K562 (cell line): ENCODE measurements at regions not wholly inside any gene's neighbourhood (a gene's known extent, or its start where the extent isn't known, plus 50 kb on each side); places are given as distances from the start of the nearest gene placed in this dataset.

Source experiments
- ATAC-seq: fragments of 200-7000 bp; cut with Tn5 transposase; 3 replicates; pipeline ENCODE4 v1.9.1; 2020; ENCODE audit warnings: moderate library complexity
- BruUV-seq: library from RNA; stranded (reverse); fragments of 400-500 nt; replicated peaks from 2 replicates; lab custom pipeline; 2021; lab: Mats Ljungman, UMichigan
- CTCF ChIA-PET: fragments of 300-600 bp; formaldehyde crosslinking; extraction: SDS; loops from one replicate; lab custom pipeline; 2021; ENCODE audit warnings: low intra/inter-chr PET ratio; lab: Yijun Ruan, JAX
- POLR2A ChIA-PET: fragments of 300-600, 350-650 bp; sonication (Branson Sonifier 250); formaldehyde crosslinking; extraction: SDS; loops from one replicate; lab custom pipeline; 2021; ENCODE audit warnings: antibody characterized with exemption, inconsistent platforms; lab: Yijun Ruan, JAX
- DNase-seq, 4 experiments: peaks; one replicate each; pipeline versions ENCODE4 v3.0.0 to v3.0.0-alpha.2; 2011 to 2018; ENCODE audit warnings: low spot score in 3 of 4, mixed read lengths in 3 of 4; ENCODE audit errors: extremely low read depth in 1 of 4
- FAIRE-seq: peaks from 2 replicates; lab custom pipeline; 2011; peaks lifted over from hg19 to GRCh38; lab: Jason Lieb, UNC
- H2AFZ ChIP-seq: 2 replicates; pipeline ENCODE4 v1.6.0; 2011; ENCODE audit warnings: low read depth, low read length, control low read depth, inconsistent platforms
- H3K27ac ChIP-seq: fragments of 200-600 bp; 3 replicates; pipeline ENCODE4 v1.8.0; 2011; ENCODE audit warnings: low read depth, mild to moderate bottlenecking, control low read depth, inconsistent platforms, low read length, moderate library complexity, mixed read lengths; ENCODE audit errors: extremely low read depth
- H3K27me3 ChIP-seq, 2 experiments: fragments of 300-600 bp in 1 of 2; 2 replicates in 1 of 2; 3 replicates in 1 of 2; pipeline versions ENCODE4 v1.6.0 to v1.8.0; 2011; ENCODE audit warnings: inconsistent platforms in 2 of 2, low read length in 2 of 2, mild to moderate bottlenecking in 1 of 2, mixed read lengths in 1 of 2, moderate library complexity in 1 of 2; ENCODE audit not compliant: control insufficient read depth in 2 of 2, insufficient read depth in 2 of 2
- H3K36me3 ChIP-seq: fragments of 300-600 bp; 3 replicates; pipeline ENCODE4 v1.8.0; 2011; ENCODE audit warnings: mild to moderate bottlenecking, low read length, inconsistent platforms; ENCODE audit not compliant: control insufficient read depth, insufficient read depth
- H3K4me1 ChIP-seq, 2 experiments: fragments of 200-600 bp in 1 of 2; replicated peaks in 1 of 2; 2 replicates in 1 of 2; 3 replicates in 1 of 2; pipeline versions ENCODE4 v1.5.1 to v1.8.0; 2011; ENCODE audit warnings: inconsistent platforms in 2 of 2, low read length in 2 of 2, mild to moderate bottlenecking in 1 of 2, mixed read lengths in 1 of 2, moderate library complexity in 1 of 2; ENCODE audit not compliant: control insufficient read depth in 2 of 2, insufficient read depth in 2 of 2
- H3K4me2 ChIP-seq: 2 replicates; pipeline ENCODE4 v1.6.1; 2011; ENCODE audit warnings: low read length, control low read depth, inconsistent platforms, mixed read lengths; ENCODE audit not compliant: insufficient read depth
- H3K4me3 ChIP-seq: fragments of 200-600 bp; sonication (generic), shearing (Covaris generic); 2 replicates; pipeline ENCODE4 v1.5.1; 2016; ENCODE audit warnings: control low read depth, inconsistent platforms
- H3K79me2 ChIP-seq: fragments of 200-600 bp; 3 replicates; pipeline ENCODE4 v1.8.0; 2011; ENCODE audit warnings: low read length, inconsistent platforms; ENCODE audit not compliant: control insufficient read depth, insufficient read depth
- H3K9ac ChIP-seq, 2 experiments: 2 replicates each; pipeline versions ENCODE4 v1.6.0 to v1.6.1; 2011; ENCODE audit warnings: low read depth in 2 of 2, low read length in 2 of 2, control low read depth in 1 of 2, inconsistent platforms in 1 of 2, mild to moderate bottlenecking in 1 of 2, mixed read lengths in 1 of 2; ENCODE audit not compliant: insufficient read depth in 1 of 2
- H3K9me1 ChIP-seq: one replicate; pipeline ENCODE4 v1.6.0; 2011; ENCODE audit warnings: inconsistent platforms, mild to moderate bottlenecking, low read length, moderate library complexity; ENCODE audit not compliant: control insufficient read depth, insufficient read depth
- H3K9me3 ChIP-seq: replicated peaks from 2 replicates; pipeline ENCODE4 v1.5.1; 2011; ENCODE audit warnings: low read depth, low read length, inconsistent platforms; ENCODE audit not compliant: control insufficient read depth, insufficient read depth
- H4K20me1 ChIP-seq: replicated peaks from 2 replicates; pipeline ENCODE4 v1.6.1; 2011; ENCODE audit warnings: low read length, inconsistent platforms, mixed read lengths; ENCODE audit not compliant: control insufficient read depth, insufficient read depth
- FOSL1 ChIP-seq: fragments of 200-800 bp; sonication (Bioruptor generic); conservative IDR thresholded peaks from 2 replicates; pipeline ENCODE4 v1.6.1; 2016; ENCODE audit warnings: missing genetic modification characterization, missing compliant biosample characterization
- HNRNPH1 ChIP-seq: fragments of 200-400 bp; formaldehyde crosslinking; optimal IDR thresholded peaks from 2 replicates; pipeline ENCODE3; 2017; ENCODE audit warnings: low read depth, mild to moderate bottlenecking, low read length, moderate library complexity
- JUNB ChIP-seq: fragments of 450-650 bp; formaldehyde crosslinking; conservative IDR thresholded peaks from 2 replicates; pipeline ENCODE4 v1.4.0; 2020; ENCODE audit warnings: mild to moderate bottlenecking
- JUND ChIP-seq, 2 experiments: IDR thresholded peaks; 2 replicates in 1 of 2; 3 replicates in 1 of 2; pipeline ENCODE4 v1.6.1; 2011; ENCODE audit warnings: borderline replicate concordance in 2 of 2, low read depth in 2 of 2, low read length in 2 of 2, improper control_type of control experiment in 1 of 2, missing biosample characterization in 1 of 2, missing genetic modification characterization in 1 of 2, missing genetic modification reagents in 1 of 2
- KDM2B ChIP-seq: fragments of 250-450 bp; sonication (Bioruptor Pico); IDR thresholded peaks from 2 replicates; pipeline ENCODE4 v1.8.0; 2021; ENCODE audit warnings: mild to moderate bottlenecking, moderate library complexity
- MCM7 ChIP-seq, 2 experiments: fragments of 450-650 bp; IDR thresholded peaks; 2 replicates each; pipeline ENCODE4 v1.6.1; 2016 to 2018
- NELFE ChIP-seq: IDR thresholded peaks from 2 replicates; pipeline ENCODE4 v1.6.1; 2011; ENCODE audit warnings: mild to moderate bottlenecking; ENCODE audit not compliant: insufficient read depth, insufficient read length
- PHTF2 ChIP-seq: fragments of 250-450 bp; sonication (Bioruptor Pico); IDR thresholded peaks from 2 replicates; pipeline ENCODE4 v1.5.0; 2021; ENCODE audit warnings: mild to moderate bottlenecking
- POLR2H ChIP-seq: IDR thresholded peaks from 2 replicates; pipeline ENCODE4 v1.6.1; 2016; ENCODE audit warnings: missing genetic modification characterization, low read depth, mild to moderate bottlenecking, control low read depth, missing compliant biosample characterization, moderate library complexity
- STAG1 ChIP-seq: sonication (generic); formaldehyde crosslinking; IDR thresholded peaks from 2 replicates; pipeline ENCODE4 v1.5.0; 2020; ENCODE audit warnings: missing genetic modification reagents, borderline replicate concordance
- ZNF124 ChIP-seq: sonication (generic); formaldehyde crosslinking; IDR thresholded peaks from 2 replicates; pipeline ENCODE4 v1.8.1; 2022; ENCODE audit warnings: missing genetic modification reagents
- ZNF311 ChIP-seq: fragments of 250-450 bp; sonication (Bioruptor Pico); IDR thresholded peaks from 2 replicates; pipeline ENCODE4 v1.4.0; 2020; ENCODE audit warnings: mild to moderate bottlenecking, moderate library complexity
- ZNF384 ChIP-seq: IDR thresholded peaks from 2 replicates; pipeline ENCODE4 v1.6.1; 2012; ENCODE audit warnings: low read depth, low read length, improper control_type of control experiment
- WGBS: fragments of 100-300 bp; shearing (Covaris generic); methylation state at CpG from one replicate; pipeline ENCODE4 v1.1.6; 2016; ENCODE audit warnings: low coverage, mixed read lengths; ENCODE audit not compliant: insufficient coverage; ENCODE audit errors: missing lambda C conversion rate; 5-methylcytosine and 5-hydroxymethylcytosine counted together
- in situ Hi-C: fragments of 300-500 bp; cut with MboI; formaldehyde crosslinking; loops from 4 replicates; pipeline ENCODE4 v1.15.0; 2018; ENCODE audit warnings: inconsistent platforms, mixed read lengths
- intact Hi-C: fragments of 100-400 bp; cut with micrococcal nuclease; formaldehyde crosslinking; loops from 2 replicates; pipeline ENCODE4 v1.14.2; 2022
- TF ChIP-seq, protein P1 (sequence below): sonication (generic); formaldehyde crosslinking; IDR thresholded peaks from 2 replicates; pipeline ENCODE4 v1.8.0; 2022; ENCODE audit warnings: mild to moderate bottlenecking, low read depth, missing genetic modification reagents
- TF ChIP-seq, protein P2 (sequence below), 2 experiments: fragments of 450-650 bp in 1 of 2; sonication (generic) in 1 of 2; formaldehyde crosslinking in 1 of 2; IDR thresholded peaks in 1 of 2; conservative IDR thresholded peaks in 1 of 2; 2 replicates each; pipeline versions ENCODE4 v1.6.1 to v1.8.1; 2016 to 2023; ENCODE audit warnings: mild to moderate bottlenecking in 2 of 2, moderate library complexity in 2 of 2, inconsistent platforms in 1 of 2, missing genetic modification reagents in 1 of 2

DNA sequence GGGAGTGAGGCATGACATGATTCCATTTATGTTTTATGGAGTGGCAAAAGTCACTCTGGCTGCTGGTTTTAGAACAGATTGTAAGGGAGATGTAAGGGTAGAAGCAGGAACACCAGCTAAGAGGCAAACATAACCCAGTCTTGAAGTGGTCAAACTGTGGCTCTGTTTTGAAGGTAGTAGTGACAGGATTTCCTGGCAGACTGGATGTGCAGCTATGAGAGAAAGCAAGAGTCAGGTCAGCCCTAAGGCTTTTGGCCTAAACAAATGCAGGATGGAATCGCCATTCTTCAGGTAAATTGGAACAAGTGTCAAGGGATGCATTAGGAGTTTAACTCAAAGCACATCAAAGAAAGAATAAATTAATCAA is 175.3 kb upstream of the AGR3 start:
- FAIRE-seq (no peak), ATAC-seq (no peak), DNase-seq (no peak)
- no peaks in the 10 kb centered on the region for H3K9me3 ChIP-seq
- H3K27ac ChIP-seq = no peak overlapping the region
- H3K4me2 ChIP-seq = no peak overlapping the region
- H3K27me3 ChIP-seq = no peaks in the 10 kb centered on the region
- no peaks in the 10 kb centered on the region for H3K36me3 ChIP-seq
- ChIA-PET CTCF (no interaction called here), POLR2A (no interaction called here)
- H3K9me1 ChIP-seq = no peaks in the 10 kb centered on the region
- in situ Hi-C loops (no loop called here), intact Hi-C loops (no loop called here)
- 0 out of 2 replicates have a peak overlapping the region, but pooled peaks have one; percentile 4 for H2AFZ ChIP-seq
- no TSS peak for BruUV-seq
- no peaks in the 10 kb centered on the region for H3K79me2 ChIP-seq
- H3K4me1 ChIP-seq = no peaks in the 10 kb centered on the region
- 6% methylated on average over 1 of the region's 1 CpG for WGBS
- H3K9ac ChIP-seq = no peak overlapping the region
- no peak overlapping the region for H3K4me3 ChIP-seq
- TF ChIP-seq ZNF311 (CRISPR knock-in tag) (0 out of 2 replicates have a peak, but pooled peaks have one; percentile 18), ZNF124 (CRISPR knock-in tag) (no peak)
- TF ChIP-seq, protein P1, sequence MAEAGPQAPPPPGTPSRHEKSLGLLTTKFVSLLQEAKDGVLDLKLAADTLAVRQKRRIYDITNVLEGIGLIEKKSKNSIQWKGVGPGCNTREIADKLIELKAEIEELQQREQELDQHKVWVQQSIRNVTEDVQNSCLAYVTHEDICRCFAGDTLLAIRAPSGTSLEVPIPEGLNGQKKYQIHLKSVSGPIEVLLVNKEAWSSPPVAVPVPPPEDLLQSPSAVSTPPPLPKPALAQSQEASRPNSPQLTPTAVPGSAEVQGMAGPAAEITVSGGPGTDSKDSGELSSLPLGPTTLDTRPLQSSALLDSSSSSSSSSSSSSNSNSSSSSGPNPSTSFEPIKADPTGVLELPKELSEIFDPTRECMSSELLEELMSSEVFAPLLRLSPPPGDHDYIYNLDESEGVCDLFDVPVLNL (CRISPR knock-in tag) = no peak
- no peaks in the 10 kb centered on the region for H4K20me1 ChIP-seq

DNA sequence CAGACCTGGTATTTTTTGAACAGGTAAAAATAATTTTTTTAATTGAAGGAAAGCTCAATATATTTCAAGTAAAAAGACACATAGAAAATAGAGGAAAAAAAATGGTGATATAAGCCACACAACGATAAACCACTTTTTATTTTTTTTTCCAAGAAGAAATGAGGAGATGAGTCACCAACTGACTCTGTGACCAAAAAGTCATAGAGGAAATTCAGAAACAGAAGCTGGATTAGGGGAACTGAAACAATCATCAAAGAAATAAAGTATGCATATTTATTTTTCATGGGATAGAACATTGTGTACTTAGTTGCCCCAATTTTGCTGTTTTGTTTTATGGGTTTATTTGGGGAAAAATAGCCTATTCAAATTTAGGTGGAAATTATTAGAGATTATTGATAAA is 176.8 kb upstream of the AGR3 start:
- FAIRE-seq (no peak), DNase-seq (no peak), ATAC-seq (no peak)
- Histone ChIP-seq H3K4me1 (no peaks in the 10 kb centered on the region), H3K4me3 (no peak overlapping the region), H3K9ac (no peak overlapping the region), H3K27ac (no peak overlapping the region), H3K4me2 (no peak overlapping the region), H2AFZ (no peak overlapping the region), H4K20me1 (no peaks in the 10 kb centered on the region), H3K27me3 (no peaks in the 10 kb centered on the region), H3K36me3 (no peaks in the 10 kb centered on the region), H3K9me1 (no peaks in the 10 kb centered on the region), H3K79me2 (no peaks in the 10 kb centered on the region), H3K9me3 (no peaks in the 10 kb centered on the region)
- WGBS = 0% methylated on average over 1 of the region's 1 CpG
- BruUV-seq = no TSS peak
- ChIA-PET POLR2A (no interaction called here), CTCF (no interaction called here)
- in situ Hi-C loops = no loop called here
- intact Hi-C loops = no loop called here
- TF ChIP-seq KDM2B (CRISPR knock-in tag) (no peak), STAG1 (CRISPR knock-in tag) (no peak), JUNB (CRISPR knock-in tag) (no peak), HNRNPH1 (no peak), MCM7 (IDR thresholded peaks at IDR 0.05) (no peak), POLR2H (tag) (0 out of 2 replicates have a peak, but pooled peaks have one; percentile 25), ZNF384 (0 out of 2 replicates have a peak, but pooled peaks have one; percentile 13), PHTF2 (CRISPR knock-in tag) (no peak), JUND (IDR thresholded peaks at IDR 0.05; ENCODE audit: borderline replicate concordance, low read depth, low read length) (peak; percentile 59; the same call in 1 of the 2 replicates), JUND (tag; IDR thresholded peaks at IDR 0.05; ENCODE audit: borderline replicate concordance, low read depth, low read length) (peak; percentile 36; the same call in 1 of the 3 replicates), NELFE (no peak), FOSL1 (tag) (peak; percentile 59; the same call in 1 of the 2 replicates)
- TF ChIP-seq, protein P2, sequence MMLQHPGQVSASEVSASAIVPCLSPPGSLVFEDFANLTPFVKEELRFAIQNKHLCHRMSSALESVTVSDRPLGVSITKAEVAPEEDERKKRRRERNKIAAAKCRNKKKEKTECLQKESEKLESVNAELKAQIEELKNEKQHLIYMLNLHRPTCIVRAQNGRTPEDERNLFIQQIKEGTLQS (IDR thresholded peaks at IDR 0.05) = peak; percentile 42; the same call in 1 of the 2 replicates
- TF ChIP-seq, protein P2 (CRISPR knock-in tag; conservative IDR thresholded peaks at IDR 0.05) = no peak
